Gastrocnemius medialis (tissue), 4 donors: ENCODE measurements at regions not wholly inside any gene's neighbourhood (a gene's known extent, or its start where the extent isn't known, plus 50 kb on each side); places are given as distances from the start of the nearest gene placed in this dataset.

Experiments used
- POLR2A ChIP-seq, 2 donors: fragments of 450-650 bp; IDR thresholded peaks; one replicate each; pipeline ENCODE4 v1.6.1; 2017; ENCODE audit warnings: antibody characterized with exemption in 2 of 2, mild to moderate bottlenecking in 2 of 2, moderate library complexity in 2 of 2
- TF ChIP-seq, protein P1 (sequence below), 5 experiments: fragments of 450-650 bp in 3 of 5; fragments of 200-600 bp in 2 of 5; sonication (generic) in 2 of 5; IDR thresholded peaks in 4 of 5; conservative IDR thresholded peaks in 1 of 5; 1 replicate in 4 of 5; 2 replicates in 1 of 5; pipeline ENCODE4 v1.5.1; 2016 to 2019; ENCODE audit warnings: antibody characterized with exemption in 5 of 5, mild to moderate bottlenecking in 3 of 5, moderate library complexity in 3 of 5

DNA sequence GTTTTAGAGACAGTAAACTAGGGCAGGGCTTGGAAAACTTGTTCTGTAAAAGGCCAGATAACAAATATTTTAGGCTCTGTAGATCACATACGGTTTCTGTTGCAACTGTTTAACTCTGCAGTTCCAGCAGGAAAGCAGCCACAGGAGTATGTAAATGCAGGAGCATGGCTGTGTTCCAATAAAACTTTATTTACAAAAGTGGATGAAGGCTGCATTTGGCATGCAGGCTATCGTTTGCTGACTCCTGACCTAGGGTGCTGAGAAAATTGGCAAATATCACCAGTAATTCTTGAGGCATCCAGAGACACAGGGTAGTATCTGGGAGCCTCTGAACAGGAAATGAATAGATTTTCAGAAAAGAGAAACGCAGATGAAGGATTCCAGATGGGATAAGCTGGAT lies 274.0 kb downstream of the MAF start:
- TF ChIP-seq, protein P1, sequence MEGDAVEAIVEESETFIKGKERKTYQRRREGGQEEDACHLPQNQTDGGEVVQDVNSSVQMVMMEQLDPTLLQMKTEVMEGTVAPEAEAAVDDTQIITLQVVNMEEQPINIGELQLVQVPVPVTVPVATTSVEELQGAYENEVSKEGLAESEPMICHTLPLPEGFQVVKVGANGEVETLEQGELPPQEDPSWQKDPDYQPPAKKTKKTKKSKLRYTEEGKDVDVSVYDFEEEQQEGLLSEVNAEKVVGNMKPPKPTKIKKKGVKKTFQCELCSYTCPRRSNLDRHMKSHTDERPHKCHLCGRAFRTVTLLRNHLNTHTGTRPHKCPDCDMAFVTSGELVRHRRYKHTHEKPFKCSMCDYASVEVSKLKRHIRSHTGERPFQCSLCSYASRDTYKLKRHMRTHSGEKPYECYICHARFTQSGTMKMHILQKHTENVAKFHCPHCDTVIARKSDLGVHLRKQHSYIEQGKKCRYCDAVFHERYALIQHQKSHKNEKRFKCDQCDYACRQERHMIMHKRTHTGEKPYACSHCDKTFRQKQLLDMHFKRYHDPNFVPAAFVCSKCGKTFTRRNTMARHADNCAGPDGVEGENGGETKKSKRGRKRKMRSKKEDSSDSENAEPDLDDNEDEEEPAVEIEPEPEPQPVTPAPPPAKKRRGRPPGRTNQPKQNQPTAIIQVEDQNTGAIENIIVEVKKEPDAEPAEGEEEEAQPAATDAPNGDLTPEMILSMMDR (IDR thresholded peaks at IDR 0.05 in 4 of 5, conservative IDR thresholded peaks at IDR 0.05 in 1 of 5): no peak
- TF ChIP-seq POLR2A (IDR thresholded peaks at IDR 0.05): no peak
